A549 (cell line): ENCODE measurements at regions not wholly inside any gene's neighbourhood (a gene's known extent, or its start where the extent isn't known, plus 50 kb on each side); places are given as distances from the start of the nearest gene placed in this dataset.

Source experiments
- ATAC-seq, 2 experiments: fragments of 200-7000 bp in 1 of 2; fragments of >200 bp in 1 of 2; cut with Nextera tagmentation in 1 of 2; cut with Tn5 transposase in 1 of 2; 3 replicates each; pipeline versions ENCODE4 v1.8.0 to v1.9.1; 2018 to 2020; ENCODE audit warnings: mild to moderate bottlenecking in 1 of 2, moderate library complexity in 1 of 2
- CTCF ChIA-PET: fragments of 300-600 bp; sonication (Branson Sonifier 250); formaldehyde crosslinking; extraction: SDS; loops from one replicate; lab custom pipeline; 2021; ENCODE audit warnings: antibody characterized with exemption, inconsistent platforms; lab: Yijun Ruan, JAX
- POLR2A ChIA-PET: fragments of 350-600 bp; formaldehyde crosslinking; extraction: SDS; loops from one replicate; lab custom pipeline; 2021; ENCODE audit warnings: antibody characterized with exemption, inconsistent platforms; lab: Yijun Ruan, JAX
- DNase-seq, 2 experiments: peaks; one replicate each; pipeline versions ENCODE4 v3.0.0 to v3.0.0-alpha.2; 2011 to 2016; ENCODE audit warnings: low read depth in 1 of 2, low spot score in 1 of 2
- FAIRE-seq: peaks from 2 replicates; lab custom pipeline; 2011; peaks lifted over from hg19 to GRCh38; lab: Jason Lieb, UNC
- H3K27ac ChIP-seq, 2 experiments: fragments of >200 bp; sonication (Bioruptor Twin); formaldehyde crosslinking; 3 replicates each; pipeline ENCODE4 v1.5.1; 2016 to 2017
- H3K4me1 ChIP-seq: fragments of >200 bp; sonication (Bioruptor Twin); formaldehyde crosslinking; 3 replicates; pipeline ENCODE4 v1.6.1; 2016
- H3K4me2 ChIP-seq: fragments of >200 bp; sonication (Bioruptor Twin); formaldehyde crosslinking; 3 replicates; pipeline ENCODE4 v1.6.1; 2016
- H3K4me3 ChIP-seq: fragments of >200 bp; sonication (Bioruptor Twin); formaldehyde crosslinking; 3 replicates; pipeline ENCODE4 v1.5.1; 2016
- H3K9me3 ChIP-seq: fragments of >200 bp; sonication (Bioruptor Twin); formaldehyde crosslinking; 3 replicates; pipeline ENCODE4 v1.6.1; 2016
- CEBPB ChIP-seq, 2 experiments: fragments of >200 bp in 1 of 2; sonication (Bioruptor Twin) in 1 of 2; formaldehyde crosslinking in 1 of 2; IDR thresholded peaks; 2 replicates each; pipeline ENCODE4 v1.6.1; 2012 to 2016
- EHF ChIP-seq: fragments of 250-450 bp; sonication (Bioruptor Pico); IDR thresholded peaks from 2 replicates; pipeline ENCODE4 v1.5.0; 2020; ENCODE audit warnings: mild to moderate bottlenecking
- ESRRA ChIP-seq: fragments of 150-350 bp; IDR thresholded peaks from 2 replicates; pipeline ENCODE4 v1.6.1; 2014; ENCODE audit warnings: mild to moderate bottlenecking, low read length, borderline replicate concordance
- FOXS1 ChIP-seq: fragments of 250-450 bp; sonication (Bioruptor Pico); IDR thresholded peaks from 2 replicates; pipeline ENCODE4 v1.5.0; 2020; ENCODE audit warnings: mild to moderate bottlenecking, moderate library complexity
- HEYL ChIP-seq: fragments of 250-450 bp; sonication (Bioruptor Pico); IDR thresholded peaks from 2 replicates; pipeline ENCODE4 v1.8.0; 2021; ENCODE audit warnings: mild to moderate bottlenecking, moderate library complexity
- HOXA7 ChIP-seq: fragments of 250-450 bp; sonication (Bioruptor Pico); IDR thresholded peaks from 2 replicates; pipeline ENCODE4 v1.5.0; 2020; ENCODE audit warnings: mild to moderate bottlenecking, moderate library complexity
- HOXB13 ChIP-seq: fragments of 250-450 bp; sonication (Bioruptor Pico); IDR thresholded peaks from 2 replicates; pipeline ENCODE4 v1.5.0; 2020; ENCODE audit warnings: low read depth, mild to moderate bottlenecking, moderate library complexity
- HOXB5 ChIP-seq: fragments of 250-450 bp; sonication (Bioruptor Pico); IDR thresholded peaks from 2 replicates; pipeline ENCODE4 v1.5.0; 2020; ENCODE audit warnings: mild to moderate bottlenecking, moderate library complexity
- JUNB ChIP-seq: fragments of >200 bp; sonication (Bioruptor Twin); formaldehyde crosslinking; IDR thresholded peaks from 2 replicates; pipeline ENCODE4 v1.6.1; 2016
- MAFK ChIP-seq: fragments of 450-650 bp; IDR thresholded peaks from 2 replicates; pipeline ENCODE4 v1.6.1; 2014; ENCODE audit not compliant: partially characterized antibody
- NR3C1 ChIP-seq: fragments of >200 bp; sonication (Bioruptor Twin); formaldehyde crosslinking; IDR thresholded peaks from 3 replicates; pipeline ENCODE4 v1.6.1; 2017
- POLR2A ChIP-seq: IDR thresholded peaks from 2 replicates; pipeline ENCODE4 v1.6.1; 2012; ENCODE audit warnings: mild to moderate bottlenecking, low read length
- RAD21 ChIP-seq, 2 experiments: fragments of >200 bp in 1 of 2; sonication (Bioruptor Twin) in 1 of 2; formaldehyde crosslinking in 1 of 2; IDR thresholded peaks in 1 of 2; conservative IDR thresholded peaks in 1 of 2; 2 replicates in 1 of 2; 3 replicates in 1 of 2; pipeline ENCODE4 v1.6.1; 2012 to 2018; ENCODE audit warnings: inconsistent platforms in 1 of 2
- RNF2 ChIP-seq: fragments of 200-600 bp; sonication (generic); IDR thresholded peaks from 2 replicates; pipeline ENCODE4 v1.6.1; 2016; ENCODE audit warnings: low read depth, mild to moderate bottlenecking, antibody characterized with exemption, moderate library complexity, borderline replicate concordance
- TP53 ChIP-seq: fragments of 250-450 bp; sonication (Bioruptor Pico); IDR thresholded peaks from 2 replicates; pipeline ENCODE4 v1.5.0; 2021; ENCODE audit warnings: mild to moderate bottlenecking, moderate library complexity
- ZC3H11A ChIP-seq: fragments of 450-650 bp; IDR thresholded peaks from 2 replicates; pipeline ENCODE4 v1.6.1; 2014; ENCODE audit warnings: antibody characterized with exemption, mild to moderate bottlenecking
- ZFP36 ChIP-seq: fragments of 450-650 bp; IDR thresholded peaks from 2 replicates; pipeline ENCODE4 v1.6.1; 2014; ENCODE audit warnings: borderline replicate concordance; ENCODE audit not compliant: partially characterized antibody
- ZSCAN20 ChIP-seq: fragments of 250-450 bp; sonication (Bioruptor Pico); IDR thresholded peaks from 2 replicates; pipeline ENCODE4 v1.8.0; 2022; ENCODE audit warnings: mild to moderate bottlenecking, moderate library complexity
- WGBS: methylation state at CpG from one replicate; pipeline ENCODE4 v1.1.6; 2017; ENCODE audit errors: missing lambda C conversion rate; 5-methylcytosine and 5-hydroxymethylcytosine counted together
- TF ChIP-seq, protein P1 (sequence below): IDR thresholded peaks from 2 replicates; pipeline ENCODE4 v1.6.1; 2012; ENCODE audit warnings: low read depth, borderline replicate concordance
- TF ChIP-seq, protein P2 (sequence below): fragments of 450-650 bp; IDR thresholded peaks from 2 replicates; pipeline ENCODE4 v1.6.1; 2014; ENCODE audit warnings: antibody characterized with exemption
- TF ChIP-seq, protein P3 (sequence below): fragments of 250-450 bp; sonication (Bioruptor Pico); IDR thresholded peaks from 2 replicates; pipeline ENCODE4 v1.5.0; 2021; ENCODE audit warnings: mild to moderate bottlenecking, moderate library complexity, borderline replicate concordance

DNA sequence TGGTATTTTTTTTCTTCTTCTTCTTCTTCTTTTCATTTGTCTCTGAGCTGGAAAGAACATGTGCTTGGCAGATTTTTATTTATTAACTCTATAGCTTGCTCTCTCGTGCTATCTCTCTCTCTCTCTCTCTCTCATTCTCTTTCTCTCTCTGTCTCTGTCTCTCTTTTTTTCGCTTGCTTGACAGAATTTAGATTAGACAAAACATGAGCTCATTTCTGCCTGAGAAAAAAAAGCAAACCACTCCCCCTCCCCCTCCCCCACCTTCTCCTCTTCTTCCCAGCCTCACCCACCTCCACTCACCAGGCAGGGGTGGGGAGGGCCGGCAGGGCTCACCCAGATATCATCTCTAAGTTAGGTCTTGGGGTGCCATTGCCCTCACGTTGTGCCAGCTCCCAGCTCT lies 81.5 kb downstream of the PJA1 start:
- Histone ChIP-seq H3K4me2 (no peak overlapping the region), H3K4me1 (peaks cover 19% of the 10 kb centered on the region)
- DNase-seq (no peak), ATAC-seq (no peak)
- ChIA-PET POLR2A (no interaction called here), CTCF (interaction anchor here (0.9 to 1.0 kb wide), 3 partner anchors 139 to 256 kb away, joined by 3 to 4 read pairs (median 3); no protein-coding TSS in a partner anchor)
- TF ChIP-seq RNF2: no peak
- TF ChIP-seq ZFP36: no peak
- TF ChIP-seq HOXA7 (CRISPR knock-in tag): no peak
- no peak for TF ChIP-seq FOXS1
- no peak for TF ChIP-seq HOXB5
- TF ChIP-seq, all 56 proteins: peak for 0
- WGBS: 62% methylated on average over 4 of the region's 4 CpGs
- Histone ChIP-seq H3K9me3 (no peaks in the 10 kb centered on the region), H3K27ac (no peak overlapping the region), H3K4me3 (no peak overlapping the region)
- FAIRE-seq: no peak

DNA sequence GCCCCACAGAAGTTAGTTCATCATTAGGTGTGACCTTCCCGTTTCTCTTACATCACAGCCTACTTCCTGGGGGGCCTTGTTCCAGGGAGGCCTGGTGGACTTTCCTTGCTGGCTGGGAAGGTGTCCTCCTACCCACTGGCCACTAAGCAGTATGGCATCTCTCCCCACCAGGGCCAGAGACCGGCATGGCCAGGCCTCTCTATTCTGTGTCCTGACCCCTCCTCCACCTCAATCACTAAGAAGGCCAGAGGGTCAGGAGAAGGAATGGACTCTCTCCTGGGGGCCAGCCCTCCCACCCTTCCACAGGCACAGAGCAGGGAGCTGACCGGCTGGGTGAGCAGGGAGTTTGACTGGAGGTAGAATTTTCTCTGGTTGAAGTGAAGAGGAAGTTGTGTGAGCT lies 81.9 kb downstream of the PJA1 start:
- ChIA-PET POLR2A (no interaction called here), CTCF (interaction anchor here (0.9 to 1.0 kb wide), 3 partner anchors 139 to 255 kb away, joined by 3 to 4 read pairs (median 3); no protein-coding TSS in a partner anchor)
- 67% methylated on average over 2 of the region's 3 CpGs for WGBS
- ATAC-seq (no peak), DNase-seq (no peak)
- TF ChIP-seq RAD21 (conservative IDR thresholded peaks at IDR 0.05 in 1 of 2, IDR thresholded peaks at IDR 0.05 in 1 of 2) (no peak), JUNB (no peak), TP53 (CRISPR knock-in tag) (no peak), HOXB13 (CRISPR knock-in tag) (no peak), POLR2A (no peak), EHF (CRISPR knock-in tag) (no peak), NR3C1 (no peak)
- TF ChIP-seq, protein P1, sequence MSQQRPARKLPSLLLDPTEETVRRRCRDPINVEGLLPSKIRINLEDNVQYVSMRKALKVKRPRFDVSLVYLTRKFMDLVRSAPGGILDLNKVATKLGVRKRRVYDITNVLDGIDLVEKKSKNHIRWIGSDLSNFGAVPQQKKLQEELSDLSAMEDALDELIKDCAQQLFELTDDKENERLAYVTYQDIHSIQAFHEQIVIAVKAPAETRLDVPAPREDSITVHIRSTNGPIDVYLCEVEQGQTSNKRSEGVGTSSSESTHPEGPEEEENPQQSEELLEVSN: no peak
- TF ChIP-seq, all 56 proteins: peak for 0
- H3K4me1 ChIP-seq: peaks cover 22% of the 10 kb centered on the region
- no peak overlapping the region for H3K27ac ChIP-seq
- no peak for FAIRE-seq
- no peaks in the 10 kb centered on the region for H3K9me3 ChIP-seq
- H3K4me2 ChIP-seq: no peak overlapping the region
- H3K4me3 ChIP-seq: no peak overlapping the region

DNA sequence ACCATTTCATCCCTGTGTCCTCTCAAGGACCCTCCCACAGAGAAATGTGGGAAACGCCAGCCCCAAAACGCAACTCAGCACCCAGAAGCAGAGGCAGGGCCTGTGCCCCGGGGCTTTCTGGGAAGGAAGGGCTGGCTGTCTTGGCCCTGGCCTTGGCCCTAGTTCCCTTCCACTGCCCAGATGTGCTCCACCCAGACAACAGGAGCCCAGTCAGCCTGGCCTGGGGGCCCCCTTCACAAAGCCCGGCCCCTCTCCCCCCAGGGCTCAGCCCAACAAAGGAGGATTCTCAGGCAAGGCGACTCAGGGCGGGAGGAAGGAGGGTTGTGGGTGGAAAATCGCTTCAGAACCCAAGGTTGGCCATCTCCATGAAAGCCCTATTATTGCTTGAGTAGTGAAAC lies 82.5 kb downstream of the PJA1 start:
- H3K27ac ChIP-seq: no peak overlapping the region
- DNase-seq (no peak), FAIRE-seq (no peak), ATAC-seq (no peak)
- POLR2A ChIA-PET: no interaction called here
- CTCF ChIA-PET: no interaction called here
- no peak for TF ChIP-seq CEBPB (IDR thresholded peaks at IDR 0.05)
- TF ChIP-seq FOXS1: no peak
- no peak for TF ChIP-seq POLR2A
- TF ChIP-seq EHF (CRISPR knock-in tag): no peak
- TF ChIP-seq MAFK: no peak
- TF ChIP-seq ZSCAN20: no peak
- TF ChIP-seq HOXB5: no peak
- TF ChIP-seq HEYL (CRISPR knock-in tag): no peak
- TF ChIP-seq, protein P2, sequence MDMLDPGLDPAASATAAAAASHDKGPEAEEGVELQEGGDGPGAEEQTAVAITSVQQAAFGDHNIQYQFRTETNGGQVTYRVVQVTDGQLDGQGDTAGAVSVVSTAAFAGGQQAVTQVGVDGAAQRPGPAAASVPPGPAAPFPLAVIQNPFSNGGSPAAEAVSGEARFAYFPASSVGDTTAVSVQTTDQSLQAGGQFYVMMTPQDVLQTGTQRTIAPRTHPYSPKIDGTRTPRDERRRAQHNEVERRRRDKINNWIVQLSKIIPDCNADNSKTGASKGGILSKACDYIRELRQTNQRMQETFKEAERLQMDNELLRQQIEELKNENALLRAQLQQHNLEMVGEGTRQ: no peak
- no peak for TF ChIP-seq ESRRA
- TF ChIP-seq, protein P3, sequence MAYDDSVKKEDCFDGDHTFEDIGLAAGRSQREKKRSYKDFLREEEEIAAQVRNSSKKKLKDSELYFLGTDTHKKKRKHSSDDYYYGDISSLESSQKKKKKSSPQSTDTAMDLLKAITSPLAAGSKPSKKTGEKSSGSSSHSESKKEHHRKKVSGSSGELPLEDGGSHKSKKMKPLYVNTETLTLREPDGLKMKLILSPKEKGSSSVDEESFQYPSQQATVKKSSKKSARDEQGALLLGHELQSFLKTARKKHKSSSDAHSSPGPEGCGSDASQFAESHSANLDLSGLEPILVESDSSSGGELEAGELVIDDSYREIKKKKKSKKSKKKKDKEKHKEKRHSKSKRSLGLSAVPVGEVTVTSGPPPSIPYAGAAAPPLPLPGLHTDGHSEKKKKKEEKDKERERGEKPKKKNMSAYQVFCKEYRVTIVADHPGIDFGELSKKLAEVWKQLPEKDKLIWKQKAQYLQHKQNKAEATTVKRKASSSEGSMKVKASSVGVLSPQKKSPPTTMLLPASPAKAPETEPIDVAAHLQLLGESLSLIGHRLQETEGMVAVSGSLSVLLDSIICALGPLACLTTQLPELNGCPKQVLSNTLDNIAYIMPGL: no peak
- no peak for TF ChIP-seq ZC3H11A
- no peak for TF ChIP-seq RNF2
- TF ChIP-seq, all 56 proteins: peak for 0
- Histone ChIP-seq H3K4me2 (no peak overlapping the region), H3K4me1 (peaks cover 22% of the 10 kb centered on the region), H3K9me3 (no peaks in the 10 kb centered on the region), H3K4me3 (no peak overlapping the region)
- 68% methylated on average over 5 of the region's 7 CpGs for WGBS
